ENCODE measurements at regions not wholly inside any gene's neighbourhood (a gene's known extent, or its start where the extent isn't known, plus 50 kb on each side); places are given as distances from the start of the nearest gene placed in this dataset.

DNA sequence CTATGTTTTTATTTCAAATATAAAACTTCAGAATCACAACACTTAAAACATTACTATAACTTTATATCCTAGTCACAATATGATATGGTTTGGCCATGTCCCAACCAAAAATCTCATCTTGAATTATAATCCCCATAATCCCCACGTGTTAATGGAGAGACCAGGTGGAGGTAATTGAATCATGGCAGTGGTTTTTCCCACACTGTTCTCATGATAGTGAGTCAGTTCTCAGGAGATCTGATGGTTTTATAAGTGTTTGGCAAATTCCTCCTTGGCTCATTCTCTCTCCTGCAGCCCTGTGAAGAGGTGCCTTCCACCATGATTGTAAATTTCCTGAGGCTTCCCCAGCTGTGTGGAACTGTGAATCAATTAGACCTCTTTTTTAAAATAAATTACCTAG, 307.6 kb downstream of the SPRY2 start:
- TF ChIP-seq, protein P1, sequence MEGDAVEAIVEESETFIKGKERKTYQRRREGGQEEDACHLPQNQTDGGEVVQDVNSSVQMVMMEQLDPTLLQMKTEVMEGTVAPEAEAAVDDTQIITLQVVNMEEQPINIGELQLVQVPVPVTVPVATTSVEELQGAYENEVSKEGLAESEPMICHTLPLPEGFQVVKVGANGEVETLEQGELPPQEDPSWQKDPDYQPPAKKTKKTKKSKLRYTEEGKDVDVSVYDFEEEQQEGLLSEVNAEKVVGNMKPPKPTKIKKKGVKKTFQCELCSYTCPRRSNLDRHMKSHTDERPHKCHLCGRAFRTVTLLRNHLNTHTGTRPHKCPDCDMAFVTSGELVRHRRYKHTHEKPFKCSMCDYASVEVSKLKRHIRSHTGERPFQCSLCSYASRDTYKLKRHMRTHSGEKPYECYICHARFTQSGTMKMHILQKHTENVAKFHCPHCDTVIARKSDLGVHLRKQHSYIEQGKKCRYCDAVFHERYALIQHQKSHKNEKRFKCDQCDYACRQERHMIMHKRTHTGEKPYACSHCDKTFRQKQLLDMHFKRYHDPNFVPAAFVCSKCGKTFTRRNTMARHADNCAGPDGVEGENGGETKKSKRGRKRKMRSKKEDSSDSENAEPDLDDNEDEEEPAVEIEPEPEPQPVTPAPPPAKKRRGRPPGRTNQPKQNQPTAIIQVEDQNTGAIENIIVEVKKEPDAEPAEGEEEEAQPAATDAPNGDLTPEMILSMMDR (IDR thresholded peaks at IDR 0.05) = no peak
- no peak for DNase-seq
- H3K4me3 Mint-ChIP-seq = no peak overlapping the region

DNA sequence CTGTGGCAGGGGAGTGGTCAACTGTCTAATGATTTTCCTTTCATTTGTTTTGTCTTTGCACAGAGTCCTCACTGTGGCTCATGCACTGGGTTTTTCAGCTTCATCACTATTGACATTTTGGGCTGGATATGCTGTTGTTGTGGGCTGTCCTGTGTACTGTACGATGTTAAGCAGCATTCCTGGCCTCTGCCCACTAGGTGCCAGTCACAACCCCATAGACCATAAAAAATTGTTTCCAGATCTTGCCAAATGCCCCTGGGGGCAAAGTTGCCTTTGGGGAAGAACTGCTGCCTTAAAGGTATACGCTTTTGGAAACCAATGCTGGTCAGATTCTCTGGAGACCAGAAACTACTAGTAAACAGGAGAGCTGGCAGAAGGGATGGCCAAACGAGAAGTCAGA, 310.4 kb downstream of the SPRY2 start:
- H3K9me3 Mint-ChIP-seq = no peaks in the 10 kb centered on the region
- DNase-seq = peak; percentile 54
- TF ChIP-seq, protein P1 (IDR thresholded peaks at IDR 0.05) = peak; percentile 68
- no peak overlapping the region for H3K27ac Mint-ChIP-seq
- H3K36me3 Mint-ChIP-seq (ENCODE audit: low read depth) = no peaks in the 10 kb centered on the region
- H3K4me1 Mint-ChIP-seq (ENCODE audit: low read depth) = peaks cover 30% of the 10 kb centered on the region
- no peak overlapping the region for H3K4me3 Mint-ChIP-seq
- no peaks in the 10 kb centered on the region for H3K27me3 Mint-ChIP-seq (ENCODE audit: insufficient read depth)

More for the DNA sequence above, 307.6 kb downstream of the SPRY2 start:
- Mint-ChIP-seq H3K4me1 (ENCODE audit: low read depth) (peaks cover 54% of the 10 kb centered on the region), H3K27ac (no peak overlapping the region), H3K27me3 (ENCODE audit: insufficient read depth) (no peaks in the 10 kb centered on the region), H3K9me3 (no peaks in the 10 kb centered on the region), H3K36me3 (ENCODE audit: low read depth) (no peaks in the 10 kb centered on the region)

DNA sequence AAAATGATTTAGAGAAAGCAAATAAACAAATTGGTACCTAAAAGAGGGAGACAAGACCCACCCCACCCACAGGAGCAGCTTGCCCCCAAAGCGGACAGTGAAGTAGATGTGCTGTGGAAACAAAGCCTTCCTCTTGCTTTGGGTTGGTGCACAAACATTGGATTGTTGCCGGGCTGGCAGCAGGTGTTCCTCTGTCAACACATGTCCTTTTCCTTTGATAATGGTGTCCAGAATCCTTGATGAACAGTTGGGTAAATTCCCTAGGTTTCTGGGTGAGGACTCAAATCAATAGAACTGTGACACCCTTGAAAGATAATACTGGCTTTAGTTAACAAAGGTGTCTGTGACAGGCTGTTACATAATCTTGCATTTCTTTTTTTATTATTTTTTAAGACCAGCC, 311.8 kb downstream of the SPRY2 start:
- Mint-ChIP-seq H3K4me3 (no peak overlapping the region), H3K9me3 (no peaks in the 10 kb centered on the region)

DNA sequence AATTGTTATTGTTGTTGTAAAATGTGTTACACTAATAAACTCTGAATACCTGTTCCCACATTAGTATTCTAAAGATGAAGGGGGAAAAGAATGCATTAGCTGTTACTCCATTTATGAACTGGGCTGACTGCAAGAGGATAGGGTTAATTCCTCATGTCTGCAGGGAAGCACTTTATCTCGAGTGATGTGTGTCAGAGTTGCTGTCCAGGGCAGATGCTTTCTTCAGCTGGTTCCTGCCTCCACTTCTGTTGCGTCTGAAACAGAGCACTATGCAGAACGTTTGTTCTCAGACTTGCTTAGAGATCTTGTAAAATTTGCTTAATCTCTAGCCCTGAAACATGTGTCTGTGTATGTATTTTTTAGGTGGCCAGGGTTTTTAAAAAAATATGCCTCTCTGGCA, 318.8 kb downstream of the SPRY2 start:
- no peak for DNase-seq
- no peaks in the 10 kb centered on the region for H3K36me3 Mint-ChIP-seq (ENCODE audit: low read depth)
- peaks cover 7% of the 10 kb centered on the region for H3K4me1 Mint-ChIP-seq (ENCODE audit: low read depth)
- H3K4me3 Mint-ChIP-seq = no peak overlapping the region
- H3K9me3 Mint-ChIP-seq = no peaks in the 10 kb centered on the region
- H3K27me3 Mint-ChIP-seq (ENCODE audit: insufficient read depth) = peaks cover 1% of the 10 kb centered on the region; the same call in 1 of the 2 replicates
- no peak overlapping the region for H3K27ac Mint-ChIP-seq
- TF ChIP-seq, protein P1 (IDR thresholded peaks at IDR 0.05) = no peak

More for the DNA sequence above, 311.8 kb downstream of the SPRY2 start:
- TF ChIP-seq, protein P1 (IDR thresholded peaks at IDR 0.05) = no peak
- Mint-ChIP-seq H3K36me3 (ENCODE audit: low read depth) (no peaks in the 10 kb centered on the region), H3K27me3 (ENCODE audit: insufficient read depth) (no peaks in the 10 kb centered on the region), H3K27ac (no peak overlapping the region), H3K4me1 (ENCODE audit: low read depth) (peaks cover 26% of the 10 kb centered on the region)
- no peak for DNase-seq

DNA sequence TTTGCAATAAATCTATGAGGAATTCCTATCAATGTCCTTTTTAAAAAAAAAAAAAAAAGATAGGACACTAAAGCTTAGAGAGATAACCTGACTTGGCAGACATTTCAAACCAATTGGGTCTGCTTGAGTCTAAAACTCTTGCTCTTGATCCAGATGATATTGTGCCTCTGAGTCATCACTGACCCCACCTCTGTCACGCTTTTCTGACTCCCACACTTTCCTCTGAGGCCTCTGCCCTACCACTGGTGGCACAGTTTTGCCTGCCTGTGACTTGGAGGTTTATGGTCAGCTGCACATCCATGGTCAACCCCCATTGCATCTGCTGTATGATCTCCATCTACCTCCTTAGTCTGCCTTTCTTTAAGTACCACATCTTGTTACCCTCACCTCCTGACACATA, 328.7 kb downstream of the SPRY2 start:
- Mint-ChIP-seq H3K9me3 (no peaks in the 10 kb centered on the region), H3K27ac (no peak overlapping the region; the same call in 1 of the 2 replicates), H3K4me1 (ENCODE audit: low read depth) (peaks cover 12% of the 10 kb centered on the region), H3K4me3 (no peak overlapping the region), H3K27me3 (ENCODE audit: insufficient read depth) (no peaks in the 10 kb centered on the region), H3K36me3 (ENCODE audit: low read depth) (no peaks in the 10 kb centered on the region)
- DNase-seq = no peak
- TF ChIP-seq, protein P1 (IDR thresholded peaks at IDR 0.05) = no peak

Data from HFFc6 (cell line).